OCI-M2 (cell line): ENCODE measurements at regions not wholly inside any gene's neighbourhood (a gene's known extent, or its start where the extent isn't known, plus 50 kb on each side); places are given as distances from the start of the nearest gene placed in this dataset.
"Not testable (repeated sequence)": the region's sequence is repeated elsewhere in the genome, so short reads cannot be mapped to it uniquely, and the experiment has no call there.

Source experiments
- DNase-seq: peaks from one replicate; lab custom pipeline; 2025; ENCODE audit not compliant: unreplicated experiment; lab: John Stamatoyannopoulos, UW

GRCh38 chr14:53411125-53411524 is 258.0 kb upstream of the DDHD1 start:
- no peak for DNase-seq

- DNase-seq: no peak
Measured at GRCh38 chr14:53409969-53410368, 256.8 kb upstream of the DDHD1 start.

- DNase-seq: no peak
Measured at GRCh38 chr14:53409289-53409688, 256.2 kb upstream of the DDHD1 start.

- DNase-seq: no peak
Measured at GRCh38 chr14:53408175-53408879, 255.2 kb upstream of the DDHD1 start.

GRCh38 chr14:53406519-53406918 is 253.4 kb upstream of the DDHD1 start:
- no peak for DNase-seq

- DNase-seq: no peak
Measured at GRCh38 chr14:53401646-53402045, 248.5 kb upstream of the DDHD1 start.

- no peak for DNase-seq
Measured at GRCh38 chr14:53399057-53399456, 245.9 kb upstream of the DDHD1 start.

GRCh38 chr14:53398616-53399015 is 245.5 kb upstream of the DDHD1 start:
- DNase-seq: no peak

- DNase-seq: not testable (repeated sequence)
Measured at GRCh38 chr14:53395267-53395666, 242.1 kb upstream of the DDHD1 start.

GRCh38 chr14:53391631-53392285 is 238.6 kb upstream of the DDHD1 start:
- DNase-seq: no peak

- no peak for DNase-seq
Measured at GRCh38 chr14:53391156-53391555, 238.0 kb upstream of the DDHD1 start.

- no peak for DNase-seq
Measured at GRCh38 chr14:53390008-53390407, 236.9 kb upstream of the DDHD1 start.

- no peak for DNase-seq
Measured at GRCh38 chr14:53389202-53389601, 236.1 kb upstream of the DDHD1 start.

- no peak for DNase-seq
Measured at GRCh38 chr14:53386362-53386761, 233.2 kb upstream of the DDHD1 start.

- DNase-seq: no peak
Measured at GRCh38 chr14:53384536-53384935, 231.4 kb upstream of the DDHD1 start.

GRCh38 chr14:53384073-53384472 is 230.9 kb upstream of the DDHD1 start:
- DNase-seq: no peak

GRCh38 chr14:53381895-53382294 is 228.8 kb upstream of the DDHD1 start:
- DNase-seq: no peak

- no peak for DNase-seq
Measured at GRCh38 chr14:53380867-53381225, 227.7 kb upstream of the DDHD1 start.

GRCh38 chr14:53380052-53380866 is 227.1 kb upstream of the DDHD1 start:
- no peak for DNase-seq

- DNase-seq: no peak
Measured at GRCh38 chr14:53378142-53378541, 225.0 kb upstream of the DDHD1 start.

GRCh38 chr14:53376064-53376463 is 222.9 kb upstream of the DDHD1 start:
- no peak for DNase-seq

GRCh38 chr14:53375599-53375998 is 222.5 kb upstream of the DDHD1 start:
- DNase-seq: no peak
